GM12892 (cell line): ENCODE measurements at regions not wholly inside any gene's neighbourhood (a gene's known extent, or its start where the extent isn't known, plus 50 kb on each side); places are given as distances from the start of the nearest gene placed in this dataset.

ENCODE experiments used
- POLR2A ChIP-seq: IDR thresholded peaks from 2 replicates; pipeline ENCODE4 v1.6.1; 2011; ENCODE audit warnings: low read depth, low read length, control low read depth
- POLR2AphosphoS5 ChIP-seq: IDR thresholded peaks from 2 replicates; pipeline ENCODE4 v1.6.1; 2011; ENCODE audit warnings: low read depth, low read length, control low read depth
- TAF1 ChIP-seq: IDR thresholded peaks from 2 replicates; pipeline ENCODE4 v1.6.1; 2011; ENCODE audit warnings: low read depth, mild to moderate bottlenecking, control low read depth, low read length, borderline replicate concordance

DNA sequence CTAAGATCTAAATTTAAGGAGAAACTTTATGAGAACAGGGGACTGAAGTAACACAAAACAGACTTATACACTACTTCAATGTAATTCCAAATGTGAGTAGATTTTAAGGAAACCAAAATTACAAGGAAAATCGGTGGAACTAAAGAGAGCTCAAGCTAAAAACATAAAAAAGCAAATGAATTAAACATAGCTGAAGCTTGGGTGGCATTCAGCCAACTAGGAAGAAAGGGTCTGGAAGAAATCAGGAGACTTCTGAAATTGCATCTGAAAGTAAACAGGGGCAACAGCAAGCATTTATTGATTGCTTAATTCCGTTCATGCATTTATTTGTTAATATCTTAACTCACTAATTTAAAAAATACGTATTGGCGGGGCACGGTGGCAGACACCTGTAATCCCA is 727.3 kb upstream of the PKDCC start:
- no peak for TF ChIP-seq POLR2A
- TF ChIP-seq POLR2AphosphoS5 = no peak
- no peak for TF ChIP-seq TAF1
